Chondrocyte (in vitro differentiated cells): ENCODE measurements at regions not wholly inside any gene's neighbourhood (a gene's known extent, or its start where the extent isn't known, plus 50 kb on each side); places are given as distances from the start of the nearest gene placed in this dataset.

ENCODE experiments used
- DNase-seq: peaks from one replicate; pipeline ENCODE4 v3.0.0; 2021; ENCODE audit warnings: mixed read lengths, low spot score
- H3K27ac Mint-ChIP-seq: one replicate; pipeline ENCODE4 v1.8.0; 2021; ENCODE audit warnings: mild to moderate bottlenecking, moderate library complexity, mixed read lengths; ENCODE audit not compliant: unreplicated experiment
- H3K27me3 Mint-ChIP-seq: 2 replicates; pipeline ENCODE4 v1.8.0; 2021; ENCODE audit warnings: low read depth, mixed read lengths
- H3K36me3 Mint-ChIP-seq: 2 replicates; pipeline ENCODE4 v1.8.0; 2021; ENCODE audit warnings: low read depth, mixed read lengths
- H3K4me1 Mint-ChIP-seq: 2 replicates; pipeline ENCODE4 v1.8.0; 2021; ENCODE audit warnings: low read depth, mild to moderate bottlenecking, mixed read lengths
- H3K4me3 Mint-ChIP-seq: one replicate; pipeline ENCODE4 v1.8.0; 2021; ENCODE audit warnings: mild to moderate bottlenecking, moderate library complexity, mixed read lengths; ENCODE audit not compliant: unreplicated experiment
- H3K9me3 Mint-ChIP-seq: 2 replicates; pipeline ENCODE4 v1.8.0; 2021; ENCODE audit warnings: low read depth, mixed read lengths
- CTCF ChIP-seq: fragments of 200-600 bp; sonication (generic); IDR thresholded peaks from 2 replicates; pipeline ENCODE4 v1.5.0; 2021; ENCODE audit warnings: antibody characterized with exemption, mild to moderate bottlenecking, moderate library complexity

DNA sequence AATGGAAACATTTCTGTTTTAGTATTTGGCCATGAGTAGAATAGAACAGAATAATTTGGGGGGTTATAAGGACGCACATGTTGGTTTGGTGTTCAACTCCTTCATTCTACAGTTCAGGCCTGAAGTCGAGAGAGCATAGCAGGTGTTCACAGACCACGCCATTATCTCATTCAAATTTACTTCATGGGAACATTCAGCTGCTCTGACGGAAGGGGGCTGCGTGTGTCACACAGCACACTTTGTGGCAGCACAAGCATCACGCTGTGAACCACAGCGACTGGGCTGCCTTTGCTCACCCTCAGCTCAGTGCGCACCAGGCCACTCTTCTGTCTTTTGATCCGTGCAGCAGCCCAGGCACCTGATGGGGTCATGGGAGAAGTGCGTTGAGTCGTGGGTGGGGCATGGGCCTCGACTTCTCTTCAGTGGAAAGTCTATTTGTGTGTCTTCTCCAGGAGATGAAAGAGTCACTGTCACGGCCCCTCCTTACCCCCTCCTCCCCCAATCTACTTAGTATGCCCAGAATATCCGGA is 348.6 kb upstream of the SALL3 start:
- DNase-seq: no peak
- Mint-ChIP-seq H3K36me3 (no peaks in the 10 kb centered on the region), H3K4me3 (no peak overlapping the region), H3K4me1 (no peaks in the 10 kb centered on the region), H3K27ac (no peak overlapping the region), H3K9me3 (peaks cover 26% of the 10 kb centered on the region), H3K27me3 (no peaks in the 10 kb centered on the region)
- no peak for TF ChIP-seq CTCF

- TF ChIP-seq CTCF: no peak
- H3K27ac Mint-ChIP-seq: no peak overlapping the region
- no peaks in the 10 kb centered on the region for H3K27me3 Mint-ChIP-seq
- peaks cover 33% of the 10 kb centered on the region for H3K9me3 Mint-ChIP-seq
- DNase-seq: no peak
- no peaks in the 10 kb centered on the region for H3K4me1 Mint-ChIP-seq
- no peaks in the 10 kb centered on the region for H3K36me3 Mint-ChIP-seq
- H3K4me3 Mint-ChIP-seq: no peak overlapping the region
Measured at GRCh38 chr18:78632111-78632541, 347.5 kb upstream of the SALL3 start.

DNA sequence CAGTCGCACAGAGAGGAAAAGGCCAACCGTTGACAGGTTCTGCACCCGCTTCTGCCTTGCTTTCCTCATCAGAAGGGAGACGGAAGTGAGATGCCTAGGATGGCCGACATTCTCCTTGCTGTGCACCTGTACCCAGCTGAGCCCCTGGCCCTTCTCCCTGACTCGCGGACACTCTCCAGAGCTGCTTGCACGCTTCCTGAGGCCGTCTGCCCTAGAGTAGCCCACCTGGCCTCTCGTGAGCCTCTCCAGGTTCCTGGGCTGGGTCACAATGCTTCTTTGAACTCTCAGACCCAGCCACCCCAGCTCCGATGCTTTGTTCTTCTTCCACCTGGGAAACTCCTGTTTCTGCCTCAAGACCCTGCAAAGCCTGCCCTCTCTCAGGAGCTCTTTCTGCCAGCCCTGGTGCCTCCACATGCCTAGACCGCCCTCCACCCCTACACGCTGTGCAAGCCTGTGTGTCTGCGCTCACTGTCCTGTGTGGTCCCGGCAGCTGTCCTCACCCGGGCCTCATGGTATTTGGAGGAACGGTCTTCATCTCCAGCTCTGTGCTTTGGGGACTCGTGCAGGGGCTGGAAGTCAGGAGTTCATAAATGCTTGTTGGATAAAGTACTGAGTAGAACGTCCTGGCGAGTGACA is 345.4 kb upstream of the SALL3 start:
- no peak for TF ChIP-seq CTCF
- H3K4me3 Mint-ChIP-seq: no peak overlapping the region
- peaks cover 29% of the 10 kb centered on the region for H3K9me3 Mint-ChIP-seq
- H3K27me3 Mint-ChIP-seq: no peaks in the 10 kb centered on the region
- DNase-seq: no peak
- H3K4me1 Mint-ChIP-seq: no peaks in the 10 kb centered on the region
- no peak overlapping the region for H3K27ac Mint-ChIP-seq
- no peaks in the 10 kb centered on the region for H3K36me3 Mint-ChIP-seq

- no peaks in the 10 kb centered on the region for H3K27me3 Mint-ChIP-seq
- peaks cover 22% of the 10 kb centered on the region for H3K9me3 Mint-ChIP-seq
- no peak overlapping the region for H3K27ac Mint-ChIP-seq
- no peaks in the 10 kb centered on the region for H3K36me3 Mint-ChIP-seq
- TF ChIP-seq CTCF: no peak
- no peaks in the 10 kb centered on the region for H3K4me1 Mint-ChIP-seq
- no peak for DNase-seq
- H3K4me3 Mint-ChIP-seq: no peak overlapping the region
Measured at GRCh38 chr18:78635093-78635800, 344.4 kb upstream of the SALL3 start.

- no peak overlapping the region for H3K4me3 Mint-ChIP-seq
- no peaks in the 10 kb centered on the region for H3K36me3 Mint-ChIP-seq
- H3K27me3 Mint-ChIP-seq: no peaks in the 10 kb centered on the region
- DNase-seq: no peak
- no peaks in the 10 kb centered on the region for H3K4me1 Mint-ChIP-seq
- peaks cover 16% of the 10 kb centered on the region for H3K9me3 Mint-ChIP-seq
- no peak for TF ChIP-seq CTCF
- H3K27ac Mint-ChIP-seq: no peak overlapping the region
Measured at GRCh38 chr18:78636260-78636659, 343.4 kb upstream of the SALL3 start.
